Body of pancreas (tissue), 4 donors: ENCODE measurements at regions not wholly inside any gene's neighbourhood (a gene's known extent, or its start where the extent isn't known, plus 50 kb on each side); places are given as distances from the start of the nearest gene placed in this dataset.

Experiments
- POLR2A ChIP-seq, 3 donors: fragments of 450-650 bp; IDR thresholded peaks; one replicate each; pipeline ENCODE4 v1.6.1; 2016; ENCODE audit warnings: antibody characterized with exemption in 3 of 3, mild to moderate bottlenecking in 2 of 3
- TF ChIP-seq, protein P1 (sequence below), 7 experiments: fragments of 450-650 bp in 4 of 7; fragments of 200-600 bp in 3 of 7; sonication (generic) in 3 of 7; IDR thresholded peaks; one replicate each; pipeline ENCODE4 v1.5.1; 2016 to 2019; ENCODE audit warnings: antibody characterized with exemption in 7 of 7

DNA sequence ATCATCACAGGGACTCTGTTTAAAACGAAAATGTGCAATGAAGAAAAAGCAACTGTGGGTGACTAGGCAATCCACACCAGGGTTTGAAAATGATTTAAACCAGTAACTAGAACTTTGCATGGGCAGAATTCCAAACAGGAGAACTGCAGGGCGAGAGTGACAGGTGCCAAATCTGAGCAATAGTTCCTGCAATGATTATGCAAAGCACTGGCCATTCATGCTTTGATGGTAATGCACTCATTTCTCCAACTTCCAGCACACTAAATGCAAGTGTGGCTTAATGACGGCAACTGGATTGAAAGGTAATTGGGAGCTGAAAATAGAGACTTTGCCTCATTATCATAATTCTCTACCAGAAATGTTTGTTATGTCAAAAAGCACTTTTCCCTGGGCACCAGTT, 140.5 kb upstream of the TMCC3 start:
- no peak for TF ChIP-seq POLR2A (IDR thresholded peaks at IDR 0.05)
- TF ChIP-seq, protein P1, sequence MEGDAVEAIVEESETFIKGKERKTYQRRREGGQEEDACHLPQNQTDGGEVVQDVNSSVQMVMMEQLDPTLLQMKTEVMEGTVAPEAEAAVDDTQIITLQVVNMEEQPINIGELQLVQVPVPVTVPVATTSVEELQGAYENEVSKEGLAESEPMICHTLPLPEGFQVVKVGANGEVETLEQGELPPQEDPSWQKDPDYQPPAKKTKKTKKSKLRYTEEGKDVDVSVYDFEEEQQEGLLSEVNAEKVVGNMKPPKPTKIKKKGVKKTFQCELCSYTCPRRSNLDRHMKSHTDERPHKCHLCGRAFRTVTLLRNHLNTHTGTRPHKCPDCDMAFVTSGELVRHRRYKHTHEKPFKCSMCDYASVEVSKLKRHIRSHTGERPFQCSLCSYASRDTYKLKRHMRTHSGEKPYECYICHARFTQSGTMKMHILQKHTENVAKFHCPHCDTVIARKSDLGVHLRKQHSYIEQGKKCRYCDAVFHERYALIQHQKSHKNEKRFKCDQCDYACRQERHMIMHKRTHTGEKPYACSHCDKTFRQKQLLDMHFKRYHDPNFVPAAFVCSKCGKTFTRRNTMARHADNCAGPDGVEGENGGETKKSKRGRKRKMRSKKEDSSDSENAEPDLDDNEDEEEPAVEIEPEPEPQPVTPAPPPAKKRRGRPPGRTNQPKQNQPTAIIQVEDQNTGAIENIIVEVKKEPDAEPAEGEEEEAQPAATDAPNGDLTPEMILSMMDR (IDR thresholded peaks at IDR 0.05), result no peak
